DMS153 treated with DMSO at 0.1 percent for 48 hours (cell line): ENCODE measurements at regions not wholly inside any gene's neighbourhood (a gene's known extent, or its start where the extent isn't known, plus 50 kb on each side); places are given as distances from the start of the nearest gene placed in this dataset.
A peak's percentile ranks its signal among the peaks of the same experiment; 100 is the strongest.
"Not testable (repeated sequence)": the region's sequence is repeated elsewhere in the genome, so short reads cannot be mapped to it uniquely, and the experiment has no call there.

ENCODE experiments used
- DNase-seq: peaks from one replicate; lab custom pipeline; 2025; ENCODE audit not compliant: unreplicated experiment; lab: John Stamatoyannopoulos, UW

GRCh38 chr4:186481998-186482790, 73.2 kb downstream of the MTNR1A start:
- no peak for DNase-seq

GRCh38 chr4:186475202-186475601, 80.2 kb downstream of the MTNR1A start:
- DNase-seq = no peak

GRCh38 chr4:186473933-186474332, 81.4 kb downstream of the MTNR1A start:
- DNase-seq = no peak

GRCh38 chr4:186472948-186473347, 82.4 kb downstream of the MTNR1A start:
- DNase-seq = peak; percentile 36

- DNase-seq = no peak
These were observed 83.9 kb downstream of the MTNR1A start for GRCh38 chr4:186471441-186471840.

- no peak for DNase-seq
These were observed 97.3 kb downstream of the MTNR1A start for GRCh38 chr4:186458050-186458449.

GRCh38 chr4:186451982-186452381, 103.4 kb downstream of the MTNR1A start:
- DNase-seq = no peak

- DNase-seq = no peak
These were observed 105.4 kb downstream of the MTNR1A start for GRCh38 chr4:186449954-186450353.

- DNase-seq = peak; percentile 70
These were observed 110.3 kb downstream of the MTNR1A start for GRCh38 chr4:186445040-186445439.

- no peak for DNase-seq
These were observed 113.9 kb downstream of the MTNR1A start for GRCh38 chr4:186441502-186441901.

GRCh38 chr4:186428481-186428880, 126.9 kb downstream of the MTNR1A start:
- DNase-seq = no peak

GRCh38 chr4:186424745-186425144, 130.6 kb downstream of the MTNR1A start:
- DNase-seq = no peak

GRCh38 chr4:186422296-186422695, 133.1 kb downstream of the MTNR1A start:
- no peak for DNase-seq

- DNase-seq = no peak
These were observed 138.8 kb downstream of the MTNR1A start for GRCh38 chr4:186416451-186417060.

GRCh38 chr4:186414390-186414789, 141.0 kb downstream of the MTNR1A start:
- no peak for DNase-seq

GRCh38 chr4:186405957-186406356, 140.0 kb downstream of the F11 start:
- DNase-seq = no peak

GRCh38 chr4:186404562-186405134, 138.7 kb downstream of the F11 start:
- no peak for DNase-seq

GRCh38 chr4:186400676-186401075, 134.7 kb downstream of the F11 start:
- DNase-seq = no peak

- DNase-seq = no peak
These were observed 126.0 kb downstream of the F11 start for GRCh38 chr4:186392017-186392416.

GRCh38 chr4:186384328-186384727, 118.3 kb downstream of the F11 start:
- DNase-seq = not testable (repeated sequence)

- DNase-seq = no peak
These were observed 102.3 kb downstream of the F11 start for GRCh38 chr4:186368281-186368680.

GRCh38 chr4:186366326-186366725, 100.3 kb downstream of the F11 start:
- DNase-seq = no peak
